GM13976 (cell line): ENCODE measurements at regions not wholly inside any gene's neighbourhood (a gene's known extent, or its start where the extent isn't known, plus 50 kb on each side); places are given as distances from the start of the nearest gene placed in this dataset.

Experiments used
- DNase-seq: peaks from one replicate; pipeline ENCODE4 v3.0.0; 2012; ENCODE audit warnings: low spot score
- in situ Hi-C: fragments of 300-500 bp; cut with MboI; formaldehyde crosslinking; loops from one replicate; pipeline ENCODE4 v1.12.0; 2022; ENCODE audit warnings: low sequenced_read_pairs, mixed read lengths, inconsistent platforms; ENCODE audit not compliant: unreplicated experiment
- TF ChIP-seq, protein P1 (sequence below): IDR thresholded peaks from 2 replicates; pipeline ENCODE4 v1.5.1; 2012; ENCODE audit warnings: borderline replicate concordance, mild to moderate bottlenecking; ENCODE audit not compliant: insufficient read depth; ENCODE audit errors: extremely low read depth, missing control alignments, control extremely low read depth

- in situ Hi-C loops, result no loop called here
- DNase-seq, result no peak
- TF ChIP-seq, protein P1, sequence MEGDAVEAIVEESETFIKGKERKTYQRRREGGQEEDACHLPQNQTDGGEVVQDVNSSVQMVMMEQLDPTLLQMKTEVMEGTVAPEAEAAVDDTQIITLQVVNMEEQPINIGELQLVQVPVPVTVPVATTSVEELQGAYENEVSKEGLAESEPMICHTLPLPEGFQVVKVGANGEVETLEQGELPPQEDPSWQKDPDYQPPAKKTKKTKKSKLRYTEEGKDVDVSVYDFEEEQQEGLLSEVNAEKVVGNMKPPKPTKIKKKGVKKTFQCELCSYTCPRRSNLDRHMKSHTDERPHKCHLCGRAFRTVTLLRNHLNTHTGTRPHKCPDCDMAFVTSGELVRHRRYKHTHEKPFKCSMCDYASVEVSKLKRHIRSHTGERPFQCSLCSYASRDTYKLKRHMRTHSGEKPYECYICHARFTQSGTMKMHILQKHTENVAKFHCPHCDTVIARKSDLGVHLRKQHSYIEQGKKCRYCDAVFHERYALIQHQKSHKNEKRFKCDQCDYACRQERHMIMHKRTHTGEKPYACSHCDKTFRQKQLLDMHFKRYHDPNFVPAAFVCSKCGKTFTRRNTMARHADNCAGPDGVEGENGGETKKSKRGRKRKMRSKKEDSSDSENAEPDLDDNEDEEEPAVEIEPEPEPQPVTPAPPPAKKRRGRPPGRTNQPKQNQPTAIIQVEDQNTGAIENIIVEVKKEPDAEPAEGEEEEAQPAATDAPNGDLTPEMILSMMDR, result peak; percentile 20
Observed at GRCh38 chr5:45796959-45797553, 100.9 kb upstream of the HCN1 start.

GRCh38 chr5:45795458-45795857, 99.3 kb upstream of the HCN1 start:
- TF ChIP-seq, protein P1, result no peak
- in situ Hi-C loops, result no loop called here
- DNase-seq, result no peak

GRCh38 chr5:45793638-45794532, 97.7 kb upstream of the HCN1 start:
- in situ Hi-C loops, result no loop called here
- DNase-seq, result peak; percentile 4
- TF ChIP-seq, protein P1, result no peak

GRCh38 chr5:45779874-45780671, 83.9 kb upstream of the HCN1 start:
- TF ChIP-seq, protein P1, result no peak
- in situ Hi-C loops, result no loop called here
- no peak for DNase-seq

DNA sequence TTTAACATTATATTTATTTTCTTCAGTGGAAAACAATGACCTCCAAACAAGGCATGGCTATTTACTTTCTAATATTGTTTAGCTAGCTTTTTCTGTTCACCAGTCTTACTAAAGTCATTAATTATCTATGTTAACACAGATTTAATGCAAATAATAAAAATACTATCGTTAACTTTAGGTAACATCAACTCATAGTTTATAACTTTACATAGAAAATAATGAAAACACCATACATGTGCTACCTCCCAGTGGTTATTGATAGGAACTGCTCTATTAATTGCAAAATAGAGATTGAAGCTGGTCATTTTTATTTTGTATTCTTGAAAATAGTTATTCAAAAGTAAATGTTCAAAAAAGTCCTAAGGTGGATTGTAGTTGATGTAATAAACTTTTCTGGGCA, 78.3 kb upstream of the HCN1 start:
- in situ Hi-C loops, result no loop called here
- TF ChIP-seq, protein P1, result no peak
- no peak for DNase-seq

DNA sequence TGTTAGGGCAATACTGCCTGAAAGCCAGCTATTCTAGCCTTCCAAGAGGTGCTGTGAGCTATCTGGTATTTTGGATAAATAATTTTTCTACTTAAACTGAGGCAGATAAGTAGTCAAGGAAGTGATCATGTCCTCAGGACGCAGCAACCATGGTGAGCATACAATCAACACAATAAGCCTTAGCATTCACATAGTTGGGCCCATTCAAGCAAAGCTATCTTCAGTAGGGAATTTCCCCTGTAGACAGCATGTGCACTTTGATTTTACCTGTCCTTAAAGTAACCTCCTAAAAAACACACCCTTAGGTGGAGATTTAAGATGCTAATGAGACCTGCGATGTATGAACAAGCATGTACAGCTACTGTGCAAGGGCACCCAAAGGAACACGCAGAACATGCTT, 76.2 kb upstream of the HCN1 start:
- in situ Hi-C loops, result no loop called here
- no peak for DNase-seq
- TF ChIP-seq, protein P1, result no peak
